ENCODE measurements at regions not wholly inside any gene's neighbourhood (a gene's known extent, or its start where the extent isn't known, plus 50 kb on each side); places are given as distances from the start of the nearest gene placed in this dataset.

- no peak for DNase-seq
Measured at GRCh38 chr20:9919271-9920014, 80.6 kb upstream of the PAK5 start.

GRCh38 chr20:9918348-9918747 is 79.5 kb upstream of the PAK5 start:
- no peak for DNase-seq

GRCh38 chr20:9916761-9917160 is 77.9 kb upstream of the PAK5 start:
- DNase-seq, result no peak

- DNase-seq, result peak; percentile 30
Measured at GRCh38 chr20:9912858-9913434, 74.1 kb upstream of the PAK5 start.

- no peak for DNase-seq
Measured at GRCh38 chr20:9912290-9912689, 73.4 kb upstream of the PAK5 start.

GRCh38 chr20:9911519-9911918 is 72.6 kb upstream of the PAK5 start:
- no peak for DNase-seq

- no peak for DNase-seq
Measured at GRCh38 chr20:9909167-9909566, 70.3 kb upstream of the PAK5 start.

- DNase-seq, result no peak
Measured at GRCh38 chr20:9903048-9903655, 64.3 kb upstream of the PAK5 start.

GRCh38 chr20:9889270-9889981 is 50.5 kb upstream of the PAK5 start:
- no peak for DNase-seq
